Trophoblast cell (in vitro differentiated cells and primary cell): ENCODE measurements at regions not wholly inside any gene's neighbourhood (a gene's known extent, or its start where the extent isn't known, plus 50 kb on each side); places are given as distances from the start of the nearest gene placed in this dataset.
A peak's percentile ranks its signal among the peaks of the same experiment; 100 is the strongest.

Source experiments
- DNase-seq, 2 donors: peaks; one replicate each; pipeline ENCODE4 v3.0.0-alpha.2; 2016
- H2AFZ ChIP-seq: 2 replicates; pipeline ENCODE4 v1.6.1; 2013; ENCODE audit warnings: low read length, moderate library complexity, mild to moderate bottlenecking; ENCODE audit not compliant: insufficient read depth, poor library complexity
- H2AK5ac ChIP-seq: 2 replicates; pipeline ENCODE4 v1.6.1; 2013; ENCODE audit warnings: mild to moderate bottlenecking, low read length
- H2BK120ac ChIP-seq: 2 replicates; pipeline ENCODE4 v1.6.1; 2013; ENCODE audit warnings: low read length, mild to moderate bottlenecking, moderate library complexity; ENCODE audit not compliant: insufficient read depth, poor library complexity
- H2BK12ac ChIP-seq: 2 replicates; pipeline ENCODE4 v1.6.1; 2013; ENCODE audit warnings: mild to moderate bottlenecking, low read length, moderate library complexity
- H2BK5ac ChIP-seq: 2 replicates; pipeline ENCODE4 v1.6.1; 2013; ENCODE audit warnings: low read length, low read depth, moderate library complexity, mild to moderate bottlenecking; ENCODE audit not compliant: poor library complexity
- H3K14ac ChIP-seq: 2 replicates; pipeline ENCODE4 v1.6.1; 2013; ENCODE audit warnings: mild to moderate bottlenecking, low read length
- H3K18ac ChIP-seq: 2 replicates; pipeline ENCODE4 v1.6.1; 2013; ENCODE audit warnings: mild to moderate bottlenecking, low read length
- H3K23ac ChIP-seq: 2 replicates; pipeline ENCODE4 v1.6.1; 2013; ENCODE audit warnings: low read length
- H3K27ac ChIP-seq: 2 replicates; pipeline ENCODE4 v1.5.1; 2013; ENCODE audit warnings: low read depth, mild to moderate bottlenecking, inconsistent platforms, low read length, moderate library complexity
- H3K27me3 ChIP-seq: 2 replicates; pipeline ENCODE4 v1.6.1; 2013; ENCODE audit warnings: inconsistent platforms, mild to moderate bottlenecking, low read length, moderate library complexity; ENCODE audit not compliant: insufficient read depth
- H3K36me3 ChIP-seq, 2 experiments: 1 replicate in 1 of 2; 2 replicates in 1 of 2; pipeline ENCODE4 v1.6.1; 2013; ENCODE audit warnings: low read length in 2 of 2, mild to moderate bottlenecking in 2 of 2, moderate library complexity in 1 of 2; ENCODE audit not compliant: insufficient read depth in 2 of 2, control insufficient read depth in 1 of 2
- H3K4ac ChIP-seq: 2 replicates; pipeline ENCODE4 v1.6.1; 2013; ENCODE audit warnings: low read depth, mild to moderate bottlenecking, low read length, moderate library complexity
- H3K4me1 ChIP-seq, 2 experiments: 1 replicate in 1 of 2; 2 replicates in 1 of 2; pipeline ENCODE4 v1.6.1; 2013; ENCODE audit warnings: low read length in 2 of 2, mild to moderate bottlenecking in 2 of 2, moderate library complexity in 1 of 2; ENCODE audit not compliant: insufficient read depth in 2 of 2, control insufficient read depth in 1 of 2
- H3K4me2 ChIP-seq: 2 replicates; pipeline ENCODE4 v1.6.1; 2013; ENCODE audit warnings: inconsistent platforms, mild to moderate bottlenecking, low read length, moderate library complexity
- H3K4me3 ChIP-seq: 2 replicates; pipeline ENCODE4 v1.5.1; 2013; ENCODE audit warnings: mild to moderate bottlenecking, low read depth, low read length, inconsistent platforms
- H3K79me1 ChIP-seq: one replicate; pipeline ENCODE4 v1.6.1; 2013; ENCODE audit warnings: low read length
- H3K79me2 ChIP-seq: 2 replicates; pipeline ENCODE4 v1.6.1; 2013; ENCODE audit warnings: low read length, mild to moderate bottlenecking; ENCODE audit not compliant: control insufficient read depth, insufficient read depth, poor library complexity
- H3K9ac ChIP-seq: 2 replicates; pipeline ENCODE4 v1.6.1; 2013; ENCODE audit warnings: mild to moderate bottlenecking, low read length
- H3K9me3 ChIP-seq: 2 replicates; pipeline ENCODE4 v1.6.1; 2013; ENCODE audit warnings: low read depth, mild to moderate bottlenecking, control low read depth, inconsistent platforms, low read length; ENCODE audit not compliant: insufficient read depth
- H4K12ac ChIP-seq: 2 replicates; pipeline ENCODE4 v1.6.1; 2013; ENCODE audit warnings: low read depth, mild to moderate bottlenecking, low read length, moderate library complexity
- H4K8ac ChIP-seq: 2 replicates; pipeline ENCODE4 v1.6.1; 2013; ENCODE audit warnings: low read depth, mild to moderate bottlenecking, low read length, moderate library complexity
- H4K91ac ChIP-seq: one replicate; pipeline ENCODE4 v1.6.1; 2013; ENCODE audit warnings: low read depth, mild to moderate bottlenecking, low read length, moderate library complexity
- WGBS: extraction: QIAGEN DNeasy Blood & Tissue Kit; methylation state at CpG from one replicate; pipeline ENCODE4 v1.1.7; 2013; ENCODE audit warnings: missing lambda C conversion rate; ENCODE audit not compliant: insufficient read length, insufficient coverage; ENCODE audit errors: extremely low coverage; 5-methylcytosine and 5-hydroxymethylcytosine counted together

- Histone ChIP-seq H3K9ac (no peak overlapping the region), H3K4me1 (peaks cover 0 to 2% of the 10 kb centered on the region in 2 experiments), H2BK12ac (no peak overlapping the region), H3K18ac (no peak overlapping the region), H3K36me3 (no peaks in the 10 kb centered on the region), H3K23ac (no peak overlapping the region), H3K9me3 (no peaks in the 10 kb centered on the region), H4K12ac (no peak overlapping the region), H2AFZ (no peak overlapping the region), H3K4me2 (no peak overlapping the region), H2AK5ac (no peak overlapping the region), H2BK5ac (no peak overlapping the region), H3K27ac (peak overlapping the region; percentile 45), H3K4me3 (no peak overlapping the region), H4K8ac (no peak overlapping the region), H3K79me1 (no peaks in the 10 kb centered on the region), H3K4ac (no peak overlapping the region), H3K14ac (no peak overlapping the region), H3K79me2 (no peaks in the 10 kb centered on the region), H3K27me3 (no peaks in the 10 kb centered on the region), H2BK120ac (no peak overlapping the region), H4K91ac (no peak overlapping the region)
- no CpG with 5 or more reads among the region's 7 CpGs for WGBS
- no peak for DNase-seq
These were observed 71.6 kb downstream of the GJA1 start for GRCh38 chr6:121506761-121507754.

GRCh38 chr6:121510568-121511177 is 75.2 kb downstream of the GJA1 start:
- H2BK12ac ChIP-seq, result no peak overlapping the region
- H4K91ac ChIP-seq, result no peak overlapping the region
- H2BK120ac ChIP-seq, result no peak overlapping the region
- no peak overlapping the region for H3K14ac ChIP-seq
- H2AFZ ChIP-seq, result no peak overlapping the region
- WGBS, result no CpG with 5 or more reads among the region's 8 CpGs
- H3K9ac ChIP-seq, result no peak overlapping the region
- H2AK5ac ChIP-seq, result no peak overlapping the region
- H3K4me1 ChIP-seq, result peaks cover 0 to 2% of the 10 kb centered on the region in 2 experiments
- no peak overlapping the region for H3K4me3 ChIP-seq
- DNase-seq, result no peak
- H3K27ac ChIP-seq, result peak overlapping the region; percentile 5
- no peaks in the 10 kb centered on the region for H3K79me1 ChIP-seq
- H3K4me2 ChIP-seq, result no peak overlapping the region
- no peak overlapping the region for H3K23ac ChIP-seq
- no peaks in the 10 kb centered on the region for H3K27me3 ChIP-seq
- no peak overlapping the region for H3K18ac ChIP-seq
- no peak overlapping the region for H3K4ac ChIP-seq
- no peak overlapping the region for H4K8ac ChIP-seq
- H3K36me3 ChIP-seq, result no peaks in the 10 kb centered on the region
- no peak overlapping the region for H2BK5ac ChIP-seq
- H4K12ac ChIP-seq, result no peak overlapping the region
- H3K79me2 ChIP-seq, result no peaks in the 10 kb centered on the region
- no peaks in the 10 kb centered on the region for H3K9me3 ChIP-seq

- H3K4me3 ChIP-seq, result no peak overlapping the region
- no CpG with 5 or more reads among the region's 1 CpG for WGBS
- H3K18ac ChIP-seq, result no peak overlapping the region
- H3K79me2 ChIP-seq, result no peaks in the 10 kb centered on the region
- H4K91ac ChIP-seq, result no peak overlapping the region
- no peak overlapping the region for H3K27ac ChIP-seq
- no peak overlapping the region for H3K9ac ChIP-seq
- DNase-seq, result peak in 1 of 2 donors; percentile 15
- no peak overlapping the region for H2BK5ac ChIP-seq
- H3K27me3 ChIP-seq, result no peaks in the 10 kb centered on the region
- H3K14ac ChIP-seq, result no peak overlapping the region
- no peak overlapping the region for H4K8ac ChIP-seq
- H2AK5ac ChIP-seq, result no peak overlapping the region
- no peak overlapping the region for H2BK12ac ChIP-seq
- no peaks in the 10 kb centered on the region for H3K79me1 ChIP-seq
- no peak overlapping the region for H4K12ac ChIP-seq
- H2BK120ac ChIP-seq, result no peak overlapping the region
- H3K9me3 ChIP-seq, result no peaks in the 10 kb centered on the region
- H3K4me2 ChIP-seq, result no peak overlapping the region
- H3K4me1 ChIP-seq, result peaks cover 0 to 3% of the 10 kb centered on the region in 2 experiments
- H2AFZ ChIP-seq, result no peak overlapping the region
- H3K23ac ChIP-seq, result no peak overlapping the region
- H3K36me3 ChIP-seq, result no peaks in the 10 kb centered on the region
- H3K4ac ChIP-seq, result no peak overlapping the region
These were observed 80.3 kb downstream of the GJA1 start for GRCh38 chr6:121515630-121516265.

GRCh38 chr6:121516331-121516730 is 80.9 kb downstream of the GJA1 start:
- H4K12ac ChIP-seq, result no peak overlapping the region
- H3K4ac ChIP-seq, result no peak overlapping the region
- H3K79me1 ChIP-seq, result no peaks in the 10 kb centered on the region
- no peak overlapping the region for H4K91ac ChIP-seq
- no peaks in the 10 kb centered on the region for H3K27me3 ChIP-seq
- H2BK5ac ChIP-seq, result no peak overlapping the region
- H3K4me3 ChIP-seq, result no peak overlapping the region
- H2BK12ac ChIP-seq, result no peak overlapping the region
- no peaks in the 10 kb centered on the region for H3K79me2 ChIP-seq
- H3K9me3 ChIP-seq, result no peaks in the 10 kb centered on the region
- peak; percentile 32 to 43 for DNase-seq
- H3K36me3 ChIP-seq, result no peaks in the 10 kb centered on the region
- no peak overlapping the region for H3K9ac ChIP-seq
- H3K18ac ChIP-seq, result no peak overlapping the region
- H3K4me1 ChIP-seq, result peaks cover 0 to 3% of the 10 kb centered on the region in 2 experiments
- H3K27ac ChIP-seq, result no peak overlapping the region
- H3K23ac ChIP-seq, result no peak overlapping the region
- H3K14ac ChIP-seq, result no peak overlapping the region
- H2AFZ ChIP-seq, result no peak overlapping the region
- no peak overlapping the region for H3K4me2 ChIP-seq
- WGBS, result no CpG with 5 or more reads among the region's 6 CpGs
- no peak overlapping the region for H2BK120ac ChIP-seq
- H2AK5ac ChIP-seq, result no peak overlapping the region
- no peak overlapping the region for H4K8ac ChIP-seq
